ELF-1 (cell line): ENCODE measurements at regions not wholly inside any gene's neighbourhood (a gene's known extent, or its start where the extent isn't known, plus 50 kb on each side); places are given as distances from the start of the nearest gene placed in this dataset.
A peak's percentile ranks its signal among the peaks of the same experiment; 100 is the strongest.

Experiments
- DNase-seq: peaks from one replicate; pipeline ENCODE4 v3.0.0-alpha.2; 2016; ENCODE audit warnings: low read depth, low spot score

DNA sequence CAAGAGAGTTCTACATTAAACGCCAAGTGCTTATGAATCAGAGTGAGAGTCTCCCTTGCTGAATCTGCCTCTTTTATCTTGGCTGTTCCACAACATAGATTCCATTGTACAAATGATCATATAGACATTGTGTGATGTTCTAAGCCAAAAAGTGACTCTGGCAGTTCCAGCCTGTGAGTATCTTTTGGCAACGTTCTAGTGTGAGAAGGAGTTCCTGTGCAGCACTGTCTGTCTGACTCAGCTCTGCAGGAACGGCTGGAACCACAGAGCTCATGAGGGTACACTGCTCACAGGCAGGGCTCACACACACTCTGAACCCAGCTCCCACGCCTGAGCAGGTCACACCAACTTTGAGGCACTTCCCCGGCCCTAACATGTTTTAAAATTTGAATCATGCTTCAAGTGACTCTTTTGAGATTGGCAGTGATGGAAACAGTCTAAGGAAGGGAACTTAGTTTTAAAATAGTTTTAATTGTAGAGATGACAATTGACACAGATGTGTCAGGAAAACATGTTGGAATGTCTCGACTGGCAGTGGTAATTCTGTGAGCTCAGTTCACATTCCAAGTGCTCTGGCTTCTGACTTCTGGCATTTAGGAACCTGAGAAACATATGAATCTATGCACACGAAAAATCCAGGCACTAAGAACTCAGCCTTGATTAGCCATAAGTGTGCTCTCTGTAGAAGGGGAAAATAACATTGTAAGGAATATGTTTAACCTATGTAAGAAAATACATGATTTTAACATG, 272.0 kb downstream of the UQCRFS1 start:
- DNase-seq: no peak

DNA sequence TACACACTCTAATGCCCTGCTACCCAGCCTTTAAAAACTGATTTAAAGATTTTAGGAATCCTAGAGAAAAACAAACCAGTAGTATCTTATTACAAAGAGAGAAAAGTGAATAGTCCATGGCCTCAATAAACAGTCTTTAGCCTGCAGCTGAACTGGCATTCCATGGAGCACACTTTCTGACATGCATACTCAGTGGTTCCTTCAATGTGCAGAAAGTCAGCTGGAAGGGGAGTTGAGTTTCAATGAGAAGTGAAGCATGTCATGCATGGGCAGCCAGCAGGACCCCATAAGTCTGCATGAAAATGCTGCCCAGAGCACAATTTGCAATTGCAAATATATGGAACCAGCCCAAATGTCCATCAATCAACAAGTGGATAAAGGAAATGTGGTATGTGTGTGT, 273.7 kb downstream of the UQCRFS1 start:
- no peak for DNase-seq

DNA sequence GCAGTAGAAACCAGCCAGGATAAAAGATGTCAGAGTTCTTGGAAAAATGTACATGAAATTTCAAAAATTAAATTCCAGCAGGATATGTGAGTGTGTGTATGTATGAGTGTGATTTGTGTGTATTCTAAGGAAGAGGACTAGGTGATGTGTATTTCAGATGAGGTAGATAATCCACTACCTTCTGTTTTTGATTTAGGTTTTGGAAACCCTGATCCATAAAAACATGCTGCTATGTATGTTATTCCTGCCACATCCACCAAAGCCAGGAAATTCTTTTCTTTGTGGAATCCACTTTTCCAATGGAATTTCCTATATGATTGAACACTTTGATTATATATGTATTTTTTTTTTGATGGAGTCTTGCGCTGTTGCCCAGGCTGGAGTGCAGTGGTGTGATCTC, 276.9 kb downstream of the UQCRFS1 start:
- no peak for DNase-seq

DNA sequence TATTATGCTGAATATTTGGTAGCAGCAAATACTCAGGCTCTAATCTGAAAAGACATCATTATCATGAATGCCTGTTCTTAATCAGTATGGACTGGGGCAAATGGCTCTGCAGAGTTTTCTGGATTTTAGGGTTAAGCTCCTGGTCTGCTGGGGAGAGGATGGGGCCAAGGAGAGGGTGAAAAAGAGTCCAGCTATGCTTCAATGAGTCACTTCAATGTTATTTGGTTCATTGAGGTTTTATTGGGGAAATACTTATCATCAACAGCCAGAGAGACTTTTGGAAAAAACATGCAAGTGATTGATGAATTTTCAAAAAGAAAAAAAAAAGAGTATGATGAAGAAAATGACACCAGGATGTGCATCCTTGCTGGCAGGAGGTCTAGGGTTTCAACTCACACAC, 278.3 kb downstream of the UQCRFS1 start:
- no peak for DNase-seq

DNA sequence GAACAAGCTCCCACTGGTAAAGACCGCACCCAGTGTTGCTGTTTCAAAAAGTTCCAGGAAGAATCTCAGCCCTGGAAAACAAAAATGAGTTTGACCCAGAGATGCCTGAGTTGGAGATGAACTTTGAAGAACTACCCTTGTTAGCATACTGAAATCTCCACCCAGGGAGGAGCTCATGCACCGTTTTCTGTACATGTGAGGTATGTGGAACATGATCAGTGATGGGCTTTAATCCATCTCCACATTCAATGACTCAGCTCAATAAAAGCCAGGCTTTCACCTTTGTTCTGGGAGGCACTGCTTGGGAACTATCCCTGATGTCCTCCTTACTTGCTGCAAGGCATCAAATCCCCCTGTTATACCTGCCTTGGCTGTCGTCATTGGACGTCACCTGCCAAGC, 279.9 kb downstream of the UQCRFS1 start:
- no peak for DNase-seq

DNA sequence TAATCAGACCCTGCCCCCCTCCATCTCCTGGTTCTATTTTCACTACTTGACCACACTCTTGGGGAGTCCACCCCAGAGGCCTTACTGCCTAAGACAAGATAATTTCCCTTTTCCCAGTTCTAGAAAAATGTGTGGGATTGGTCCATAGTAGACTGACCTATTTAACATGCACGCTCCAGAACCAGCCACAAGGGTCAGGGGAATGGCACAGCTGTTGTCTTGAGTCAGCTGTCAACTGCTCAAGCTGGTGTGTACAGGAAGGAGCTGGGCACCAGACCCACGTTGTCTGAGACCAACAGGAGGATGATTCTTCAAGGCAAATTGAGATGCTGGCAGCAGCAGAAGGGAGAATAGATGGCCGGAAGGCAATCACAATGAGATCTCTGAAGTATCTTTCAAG, 280.5 kb downstream of the UQCRFS1 start:
- DNase-seq: no peak

DNA sequence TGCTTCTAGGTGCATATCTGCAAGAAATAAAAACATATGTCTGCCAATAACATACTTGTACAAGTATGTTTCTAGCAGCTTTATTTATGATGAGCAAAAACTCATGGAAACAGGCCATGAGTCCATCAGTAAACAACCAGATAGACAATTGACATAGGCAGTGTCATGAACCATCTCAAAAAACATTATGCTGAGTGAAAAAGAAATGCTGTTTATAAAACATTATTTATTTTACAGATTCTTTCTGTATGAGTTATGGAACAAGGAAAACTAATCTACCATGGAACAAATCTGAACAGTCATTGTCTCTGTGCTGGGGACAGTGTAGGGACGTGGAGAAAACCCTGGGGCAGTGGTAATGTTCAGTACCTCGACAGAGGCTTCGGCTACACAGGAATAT, 283.9 kb downstream of the UQCRFS1 start:
- DNase-seq: no peak

DNA sequence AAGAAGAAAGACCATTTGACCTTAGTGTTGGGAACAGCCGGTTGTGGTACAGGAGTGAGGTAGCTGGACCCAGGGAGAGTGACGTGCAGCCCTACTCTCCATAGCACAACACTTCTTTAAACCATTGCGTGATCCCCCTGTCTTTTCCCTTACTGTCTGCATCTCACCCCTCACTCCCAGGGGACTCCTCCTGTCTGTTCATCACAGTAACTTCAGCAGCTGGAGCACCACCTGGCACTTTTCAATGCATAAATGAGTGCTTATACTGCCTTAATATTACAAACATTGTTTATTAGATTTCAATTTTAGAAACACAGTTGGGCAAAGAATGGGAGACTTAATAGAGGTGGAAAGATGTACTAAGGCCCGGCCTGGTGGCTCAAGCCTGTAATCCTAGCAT, 285.5 kb downstream of the UQCRFS1 start:
- no peak for DNase-seq

DNA sequence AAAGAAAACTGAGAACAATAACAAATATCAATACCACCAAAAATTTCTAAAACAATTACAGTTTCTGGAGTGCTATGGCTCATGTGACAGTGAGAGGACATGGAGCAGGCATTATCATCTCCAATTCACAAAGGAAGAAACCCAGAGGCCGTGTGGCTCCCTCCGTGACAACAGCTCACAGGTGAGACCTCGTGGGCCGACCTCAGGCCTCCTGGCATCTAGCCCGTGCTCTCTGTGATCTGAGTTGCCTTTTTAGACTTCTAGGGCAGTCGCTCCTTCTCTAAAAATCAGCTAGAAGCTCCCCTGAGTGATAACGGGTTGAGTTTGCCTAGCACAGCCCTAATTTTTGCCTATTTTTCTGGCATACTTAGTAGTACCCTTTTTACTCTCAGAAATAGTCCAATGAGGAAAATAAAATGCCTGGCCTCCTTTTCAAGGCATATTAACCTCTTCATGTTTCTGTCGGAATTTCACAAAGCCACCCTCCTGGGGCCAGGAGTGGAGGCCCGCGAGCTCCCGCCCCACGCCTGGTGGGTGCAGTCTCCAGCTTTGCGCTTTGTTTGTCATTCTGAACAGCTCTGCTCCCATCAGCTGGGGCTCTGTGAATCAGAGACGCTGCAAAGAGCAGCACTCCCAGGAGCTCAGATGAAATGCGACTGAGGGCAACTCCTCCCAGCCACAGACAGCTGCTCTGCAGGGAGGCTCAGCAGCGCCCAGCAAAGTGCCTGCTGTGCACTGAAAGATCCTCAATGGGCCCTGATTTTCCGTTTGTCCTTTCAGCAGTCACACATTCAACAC, 292.5 kb downstream of the UQCRFS1 start:
- peak; percentile 48 for DNase-seq

DNA sequence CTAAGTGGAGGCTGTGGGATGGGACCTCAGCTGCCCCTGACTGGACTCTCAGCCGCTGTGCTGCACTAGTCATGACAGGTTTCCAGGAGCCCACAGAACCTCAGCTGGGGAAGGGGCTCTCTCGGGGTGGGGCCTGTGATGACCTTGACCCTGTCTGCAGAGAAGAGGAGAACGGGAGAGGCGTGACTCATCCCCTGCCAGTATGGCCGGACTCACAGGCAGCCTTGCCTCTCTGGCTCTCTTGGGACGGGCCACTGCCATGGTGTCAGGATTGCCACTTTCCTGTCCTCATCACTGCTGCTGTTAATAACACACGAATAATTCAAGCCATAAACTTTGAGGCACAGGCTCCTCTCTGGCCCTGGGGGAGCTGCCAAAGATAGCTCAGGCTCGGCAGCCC, 295.3 kb downstream of the UQCRFS1 start:
- DNase-seq: no peak

DNA sequence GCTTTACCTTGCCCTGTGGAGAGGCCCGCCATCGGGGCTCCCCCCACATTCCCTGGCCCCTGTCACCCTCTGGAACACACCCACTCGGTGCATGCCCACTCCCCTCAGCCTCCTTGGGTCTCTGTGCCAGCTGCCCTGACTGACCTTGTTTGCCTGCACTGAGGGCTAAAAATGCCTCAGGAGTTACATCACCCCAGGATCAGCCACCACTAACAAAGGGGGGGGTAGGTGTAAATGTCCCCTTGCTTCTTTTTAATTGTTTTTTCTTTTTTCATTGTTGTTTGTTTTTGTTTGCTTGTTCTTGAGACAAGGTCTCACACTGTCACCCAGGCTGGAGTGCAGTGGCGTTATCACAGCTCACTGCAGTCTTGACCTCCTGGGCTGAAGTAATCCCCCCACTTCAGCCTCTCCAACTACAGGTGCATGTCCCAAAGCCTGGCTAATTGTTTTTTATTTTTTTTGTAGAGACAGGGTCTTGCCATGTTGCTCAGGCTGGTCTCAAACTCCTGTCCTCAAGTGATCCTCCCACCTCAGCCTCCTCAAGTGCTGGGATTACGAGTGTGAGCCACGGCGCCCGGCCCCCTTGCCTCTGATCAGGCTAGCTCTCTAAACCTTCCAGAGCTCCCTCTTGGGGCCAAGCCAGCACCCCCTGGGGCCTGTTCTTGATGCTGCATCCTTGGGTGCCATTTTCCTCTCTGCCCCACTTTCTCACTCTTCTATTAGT, 297.1 kb downstream of the UQCRFS1 start:
- DNase-seq: no peak

DNA sequence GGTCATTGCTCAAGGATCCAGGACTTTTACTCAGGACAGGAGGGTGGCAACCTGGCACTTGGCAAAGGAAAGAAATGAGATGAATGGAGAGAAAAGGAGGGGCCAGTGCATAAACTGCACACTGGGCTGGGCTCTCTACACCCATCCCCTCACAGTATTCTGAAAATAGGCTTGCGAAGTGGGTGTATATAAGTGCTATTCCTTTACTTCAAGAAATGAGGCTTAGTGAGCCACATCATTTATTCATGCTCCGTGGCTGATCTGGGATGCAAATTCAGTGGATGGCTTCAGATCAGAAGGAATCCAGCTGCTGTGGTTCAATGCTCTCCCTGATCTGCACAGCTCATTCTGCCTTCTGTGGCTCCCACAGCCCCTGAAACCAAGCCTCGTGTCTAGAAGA, 297.7 kb downstream of the UQCRFS1 start:
- no peak for DNase-seq

DNA sequence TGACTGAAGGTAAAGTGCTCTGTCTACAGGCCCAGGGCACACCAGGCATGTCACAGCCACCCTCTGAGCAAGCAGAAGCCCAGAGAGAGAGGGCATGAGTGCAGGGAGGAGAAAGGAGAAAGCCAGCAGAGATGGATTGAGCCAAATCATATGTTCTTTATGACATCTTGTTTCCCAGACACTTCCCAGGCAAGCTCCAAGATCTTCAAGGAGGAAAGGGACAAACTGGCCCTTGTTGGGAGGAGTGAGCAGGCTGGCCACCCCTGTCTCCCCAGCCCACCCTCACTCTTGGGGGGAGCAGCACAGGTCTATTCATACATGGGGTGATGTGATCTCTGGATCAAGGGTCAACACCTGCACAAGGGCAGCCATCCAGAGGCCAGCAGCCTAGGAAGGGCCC, 298.8 kb downstream of the UQCRFS1 start:
- no peak for DNase-seq

DNA sequence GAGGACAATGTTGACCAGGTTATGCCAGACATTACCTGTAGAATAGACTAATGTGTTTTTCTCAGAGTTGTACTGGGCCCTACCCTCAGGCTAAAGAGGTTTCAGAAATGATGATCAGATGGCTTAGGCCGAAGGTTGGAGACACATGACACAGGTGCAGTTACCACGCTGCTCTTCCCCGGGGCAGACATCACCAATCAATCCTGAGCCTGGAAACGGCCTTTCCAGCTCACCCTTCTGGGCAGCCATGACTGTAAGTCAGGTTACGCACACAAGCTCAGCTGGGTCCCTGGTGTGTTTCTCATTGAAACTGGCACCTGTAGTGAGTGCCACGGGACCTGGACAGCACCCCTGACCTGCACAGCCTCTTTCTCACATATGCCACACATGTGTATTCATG, 299.3 kb downstream of the UQCRFS1 start:
- DNase-seq: no peak

DNA sequence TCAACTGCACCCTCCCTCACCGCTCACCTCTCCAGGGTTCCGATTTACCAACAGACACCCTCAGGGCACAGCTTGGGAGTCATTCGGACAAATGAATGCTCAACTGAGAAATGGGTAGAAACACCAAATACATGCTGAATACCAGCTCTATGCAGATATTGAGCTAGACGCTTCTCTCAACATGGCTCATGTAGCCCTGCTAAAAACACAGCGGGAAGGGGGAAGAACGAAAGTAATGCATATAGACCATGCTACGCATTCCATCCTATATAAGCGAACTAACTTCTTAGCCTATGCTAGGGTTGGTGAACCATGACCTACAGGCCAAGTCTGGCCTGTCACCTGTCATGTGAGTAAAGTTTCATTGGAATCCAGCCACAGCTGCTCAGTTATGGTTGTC, 304.0 kb downstream of the UQCRFS1 start:
- DNase-seq: no peak

DNA sequence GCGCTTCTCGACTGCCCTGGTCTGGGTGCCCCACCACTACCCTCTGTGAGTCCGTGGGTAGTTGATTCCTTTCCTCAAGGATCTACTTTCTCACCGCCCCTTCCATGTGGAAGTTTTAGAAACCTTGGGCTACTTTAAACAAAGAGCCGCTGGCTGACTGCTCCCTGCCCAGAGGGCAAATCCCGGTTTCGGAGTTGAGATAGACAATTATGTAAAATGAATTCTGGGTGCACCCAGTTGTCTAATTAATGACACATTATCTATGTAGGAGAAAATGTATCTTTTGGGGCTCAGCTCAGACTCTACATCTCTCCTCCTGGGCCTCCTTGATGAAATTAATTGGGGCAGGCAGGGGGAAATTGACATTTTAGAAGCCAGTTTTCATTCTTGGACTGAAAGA, 305.4 kb downstream of the UQCRFS1 start:
- no peak for DNase-seq

DNA sequence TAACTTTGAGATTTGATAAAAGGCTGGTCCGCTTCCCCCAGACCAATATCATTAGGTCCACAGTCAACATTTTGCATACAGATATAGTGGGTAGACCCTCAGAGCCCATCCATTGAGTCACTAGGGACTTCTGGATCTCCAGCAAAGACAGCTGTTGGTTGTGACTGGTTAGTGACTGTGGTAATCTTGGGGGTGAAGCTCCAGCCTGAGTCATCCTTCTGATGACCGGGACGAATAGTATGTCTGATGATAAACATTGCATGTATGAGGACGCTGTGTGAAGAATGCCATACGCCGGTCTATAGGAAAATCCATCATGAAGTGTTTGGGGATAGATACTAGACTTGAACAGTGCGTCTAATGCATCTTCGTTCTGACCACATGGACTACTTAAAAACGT, 307.0 kb downstream of the UQCRFS1 start:
- DNase-seq: no peak

DNA sequence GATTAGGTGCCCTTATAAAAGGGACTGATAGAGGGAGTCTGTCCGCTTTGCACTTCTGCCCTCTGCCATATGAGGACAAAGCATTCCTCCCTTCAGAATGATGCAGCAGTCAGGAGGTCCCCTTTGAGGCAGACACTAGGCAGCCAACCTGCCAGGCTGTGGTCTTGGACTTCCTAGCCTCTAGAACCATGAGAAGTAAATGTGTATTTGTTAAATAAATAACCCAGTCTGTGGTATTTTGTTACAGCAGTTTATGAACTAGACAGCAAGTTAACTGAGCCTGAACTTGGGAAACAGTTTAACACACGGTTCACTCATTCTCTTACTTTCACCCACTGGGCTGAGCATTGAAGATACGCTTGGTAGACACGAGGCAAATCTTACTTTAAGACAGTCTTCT, 313.2 kb downstream of the UQCRFS1 start:
- no peak for DNase-seq

DNA sequence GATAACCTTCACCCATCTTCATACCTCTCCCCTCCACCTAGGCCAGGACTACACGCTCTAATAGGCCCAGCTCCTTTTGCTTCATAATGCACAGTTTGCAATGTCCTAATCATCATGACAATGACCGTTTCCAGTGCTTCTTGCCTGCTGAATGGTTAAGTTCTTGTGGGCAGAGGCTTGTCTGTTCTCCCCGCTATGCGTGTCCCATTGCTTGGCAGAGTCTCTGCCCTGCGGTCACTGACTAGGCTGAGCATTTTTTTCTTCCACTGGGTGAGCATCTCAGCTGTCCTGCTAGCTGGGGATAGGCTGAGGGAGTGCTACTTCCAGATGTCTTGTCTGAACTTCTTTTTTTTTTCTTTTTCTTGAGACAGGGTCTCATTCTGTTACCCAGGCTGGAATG, 314.7 kb downstream of the UQCRFS1 start:
- DNase-seq: no peak

DNA sequence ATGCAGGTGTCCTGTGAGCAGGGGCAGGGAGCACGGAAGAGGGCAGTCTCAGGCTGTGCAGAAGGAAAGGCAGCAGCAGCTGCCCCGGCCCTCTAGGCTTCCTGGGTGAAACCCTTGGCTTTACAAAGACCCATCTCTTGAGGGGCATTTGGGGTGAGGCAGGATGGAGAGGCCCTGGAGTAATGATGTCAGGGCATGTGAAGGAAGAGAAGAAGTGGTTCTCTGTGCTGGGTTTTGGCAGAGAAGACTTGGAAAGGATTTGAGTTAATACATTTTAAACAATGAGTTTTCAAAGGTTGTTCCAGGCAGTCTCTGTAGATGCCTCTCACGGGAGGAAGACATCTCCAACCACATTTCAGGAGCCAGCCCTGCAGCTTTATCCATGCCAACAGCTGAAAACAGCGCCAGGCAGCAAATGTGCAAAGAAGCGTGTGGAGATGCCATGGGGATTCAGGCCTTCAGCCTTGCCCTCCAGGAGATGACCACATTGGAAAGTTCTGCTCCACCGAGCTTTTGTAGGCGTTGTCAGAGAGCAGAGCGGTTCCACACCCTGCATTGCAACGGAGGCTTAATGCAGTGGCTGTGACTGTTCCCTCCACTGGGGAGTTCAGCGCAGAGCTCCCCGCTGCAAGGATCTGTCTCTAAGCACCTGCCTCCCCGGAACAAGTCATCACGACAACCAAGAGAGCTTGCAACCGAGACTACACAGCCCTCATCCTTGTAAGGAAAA, 322.8 kb downstream of the UQCRFS1 start:
- DNase-seq: no peak

DNA sequence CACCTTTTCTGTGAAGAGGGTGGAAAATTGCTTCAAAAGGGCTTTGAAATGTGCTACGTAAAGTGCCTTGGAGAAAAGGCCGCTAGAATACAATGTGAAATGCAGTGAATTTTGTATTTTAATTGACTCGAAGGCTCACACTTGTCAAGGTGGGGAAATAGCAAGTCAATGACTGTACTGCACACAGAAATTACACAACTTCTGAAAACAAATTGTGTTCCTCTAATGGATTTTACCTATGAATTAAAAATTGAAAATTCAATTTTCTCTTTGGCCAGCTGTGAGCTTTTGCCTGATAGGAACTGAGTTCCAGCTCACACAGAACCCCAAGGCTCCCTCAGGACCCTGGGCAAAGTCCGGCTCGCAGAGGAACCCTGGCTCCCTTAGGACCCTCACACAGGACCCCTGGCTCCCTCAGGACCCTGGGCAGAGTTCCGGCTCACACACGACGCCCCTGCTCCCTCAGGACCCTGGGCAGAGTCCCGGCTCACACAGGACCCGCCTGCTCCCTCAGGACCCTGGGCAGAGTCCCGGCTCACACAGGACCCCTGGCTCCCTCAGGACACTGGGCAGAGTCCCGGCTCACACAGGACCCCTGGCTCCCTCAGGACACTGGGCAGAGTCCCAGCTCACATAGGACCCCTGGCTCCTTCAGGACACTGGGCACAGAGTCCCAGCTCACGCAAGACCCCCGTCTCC, 324.9 kb downstream of the UQCRFS1 start:
- peak; percentile 13 for DNase-seq
